Panc1 (cell line): ENCODE measurements at regions not wholly inside any gene's neighbourhood (a gene's known extent, or its start where the extent isn't known, plus 50 kb on each side); places are given as distances from the start of the nearest gene placed in this dataset.

ENCODE experiments used
- ATAC-seq: fragments of 200-7000 bp; cut with Tn5 transposase; 2 replicates; pipeline ENCODE4 v1.9.1; 2020; ENCODE audit warnings: mild to moderate bottlenecking, moderate library complexity
- BruUV-seq: library from RNA; stranded (reverse); fragments of 400-500 nt; replicated peaks from 2 replicates; lab custom pipeline; 2021; lab: Mats Ljungman, UMichigan
- CTCF ChIA-PET: fragments of 300-600 bp; sonication (Branson Sonifier 250); formaldehyde crosslinking; loops from one replicate; lab custom pipeline; 2022; ENCODE audit warnings: antibody characterized with exemption; lab: Charles Lee
- POLR2A ChIA-PET: fragments of 300-600 bp; sonication (Branson Sonifier 250); formaldehyde crosslinking; loops from one replicate; lab custom pipeline; 2022; ENCODE audit warnings: antibody characterized with exemption; lab: Charles Lee
- DNase-seq: peaks from one replicate; pipeline ENCODE4 v3.0.0-alpha.2; 2010; ENCODE audit warnings: low read depth, low spot score
- H3K27ac ChIP-seq: 2 replicates; pipeline ENCODE4 v1.5.1; 2011; ENCODE audit warnings: mild to moderate bottlenecking, low read length, inconsistent platforms
- H3K27me3 ChIP-seq: fragments of 200-500 bp; sonication (Bioruptor generic); 2 replicates; pipeline ENCODE4 v1.6.0; 2014; ENCODE audit warnings: low read length, inconsistent platforms; ENCODE audit not compliant: control insufficient read depth, insufficient read depth
- H3K36me3 ChIP-seq: fragments of 200-500 bp; sonication (Bioruptor generic); 2 replicates; pipeline ENCODE4 v1.5.1; 2014; ENCODE audit warnings: inconsistent platforms, mild to moderate bottlenecking, low read length, moderate library complexity; ENCODE audit not compliant: control insufficient read depth, insufficient read depth
- H3K4me1 ChIP-seq: 2 replicates; pipeline ENCODE4 v1.5.1; 2011; ENCODE audit warnings: inconsistent platforms, mild to moderate bottlenecking, low read length, moderate library complexity; ENCODE audit not compliant: control insufficient read depth, insufficient read depth
- H3K4me3 ChIP-seq, 2 experiments: 2 replicates each; pipeline ENCODE4 v1.5.1; 2011 to 2012; ENCODE audit warnings: low read depth in 2 of 2, low read length in 2 of 2, mild to moderate bottlenecking in 2 of 2, inconsistent platforms in 1 of 2, moderate library complexity in 1 of 2
- H3K9me3 ChIP-seq: fragments of 200-500 bp; sonication (Bioruptor generic); 2 replicates; pipeline ENCODE4 v1.5.1; 2014; ENCODE audit warnings: low read depth, mild to moderate bottlenecking, inconsistent platforms, low read length, moderate library complexity; ENCODE audit not compliant: control insufficient read depth, insufficient read depth
- POLR2AphosphoS5 ChIP-seq: IDR thresholded peaks from 2 replicates; pipeline ENCODE4 v1.6.1; 2012; ENCODE audit warnings: mild to moderate bottlenecking, low read depth, low read length, moderate library complexity
- SIN3A ChIP-seq: IDR thresholded peaks from 2 replicates; pipeline ENCODE4 v1.6.1; 2012; ENCODE audit warnings: low read depth, mild to moderate bottlenecking, low read length, moderate library complexity, borderline replicate concordance; ENCODE audit not compliant: insufficient read depth
- TCF7L2 ChIP-seq: IDR thresholded peaks from 2 replicates; pipeline ENCODE4 v1.6.1; 2011; ENCODE audit warnings: mild to moderate bottlenecking, low read depth, low read length, inconsistent platforms
- in situ Hi-C: cut with HindIII; loops from 2 replicates; pipeline ENCODE4 v1.10.0; 2016; ENCODE audit warnings: low sequenced_read_pairs, low pct_unique_long_range_greater_than_20kb
- intact Hi-C: fragments of 100-400 bp; cut with micrococcal nuclease; formaldehyde crosslinking; loops from one replicate; pipeline ENCODE4 v1.10.0; 2022; ENCODE audit not compliant: unreplicated experiment
- TF ChIP-seq, protein P1 (sequence below), 2 experiments: IDR thresholded peaks; 2 replicates each; pipeline ENCODE4 v1.6.1; 2011 to 2012; ENCODE audit warnings: low read depth in 2 of 2, control low read depth in 1 of 2, low read length in 1 of 2, mild to moderate bottlenecking in 1 of 2, moderate library complexity in 1 of 2; ENCODE audit not compliant: insufficient read depth in 1 of 2
- TF ChIP-seq, protein P2 (sequence below): fragments of 450-650 bp; IDR thresholded peaks from 2 replicates; pipeline ENCODE4 v1.5.1; 2017; ENCODE audit warnings: mild to moderate bottlenecking

DNA sequence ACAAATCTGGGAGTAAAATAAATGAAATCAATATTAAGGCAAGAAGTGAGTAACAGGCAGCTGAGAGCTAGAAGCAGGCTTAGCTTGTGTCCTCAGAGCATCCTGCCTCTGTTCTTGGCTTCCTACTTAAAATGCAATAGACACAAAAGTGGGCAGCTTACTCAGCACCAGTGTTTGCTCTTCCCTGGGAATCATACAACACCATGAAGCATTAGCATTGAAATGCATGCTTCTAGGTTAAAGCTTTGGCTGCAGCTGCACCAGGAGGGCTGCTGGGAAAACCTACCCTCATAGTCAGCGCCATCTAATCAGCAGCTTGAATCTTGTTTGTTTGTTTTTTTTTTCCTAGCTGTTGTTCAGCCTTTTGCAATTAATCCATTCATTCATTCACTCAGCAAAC lies 104.2 kb upstream of the VWC2 start:
- no TSS peak for BruUV-seq
- in situ Hi-C loops (no loop called here), intact Hi-C loops (no loop called here)
- no peaks in the 10 kb centered on the region for H3K36me3 ChIP-seq
- DNase-seq (no peak), ATAC-seq (no peak)
- H3K4me3 ChIP-seq: no peak overlapping the region
- POLR2A ChIA-PET: no interaction called here
- peaks cover 7% of the 10 kb centered on the region; the same call in 1 of the 2 replicates for H3K9me3 ChIP-seq
- no peaks in the 10 kb centered on the region for H3K4me1 ChIP-seq
- H3K27me3 ChIP-seq: no peaks in the 10 kb centered on the region
- CTCF ChIA-PET: no interaction called here
- TF ChIP-seq, protein P1, sequence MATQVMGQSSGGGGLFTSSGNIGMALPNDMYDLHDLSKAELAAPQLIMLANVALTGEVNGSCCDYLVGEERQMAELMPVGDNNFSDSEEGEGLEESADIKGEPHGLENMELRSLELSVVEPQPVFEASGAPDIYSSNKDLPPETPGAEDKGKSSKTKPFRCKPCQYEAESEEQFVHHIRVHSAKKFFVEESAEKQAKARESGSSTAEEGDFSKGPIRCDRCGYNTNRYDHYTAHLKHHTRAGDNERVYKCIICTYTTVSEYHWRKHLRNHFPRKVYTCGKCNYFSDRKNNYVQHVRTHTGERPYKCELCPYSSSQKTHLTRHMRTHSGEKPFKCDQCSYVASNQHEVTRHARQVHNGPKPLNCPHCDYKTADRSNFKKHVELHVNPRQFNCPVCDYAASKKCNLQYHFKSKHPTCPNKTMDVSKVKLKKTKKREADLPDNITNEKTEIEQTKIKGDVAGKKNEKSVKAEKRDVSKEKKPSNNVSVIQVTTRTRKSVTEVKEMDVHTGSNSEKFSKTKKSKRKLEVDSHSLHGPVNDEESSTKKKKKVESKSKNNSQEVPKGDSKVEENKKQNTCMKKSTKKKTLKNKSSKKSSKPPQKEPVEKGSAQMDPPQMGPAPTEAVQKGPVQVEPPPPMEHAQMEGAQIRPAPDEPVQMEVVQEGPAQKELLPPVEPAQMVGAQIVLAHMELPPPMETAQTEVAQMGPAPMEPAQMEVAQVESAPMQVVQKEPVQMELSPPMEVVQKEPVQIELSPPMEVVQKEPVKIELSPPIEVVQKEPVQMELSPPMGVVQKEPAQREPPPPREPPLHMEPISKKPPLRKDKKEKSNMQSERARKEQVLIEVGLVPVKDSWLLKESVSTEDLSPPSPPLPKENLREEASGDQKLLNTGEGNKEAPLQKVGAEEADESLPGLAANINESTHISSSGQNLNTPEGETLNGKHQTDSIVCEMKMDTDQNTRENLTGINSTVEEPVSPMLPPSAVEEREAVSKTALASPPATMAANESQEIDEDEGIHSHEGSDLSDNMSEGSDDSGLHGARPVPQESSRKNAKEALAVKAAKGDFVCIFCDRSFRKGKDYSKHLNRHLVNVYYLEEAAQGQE (IDR thresholded peaks at IDR 0.05; ENCODE audit: insufficient read depth in 1 of 2, low read depth in 2 of 2, low read length in 1 of 2): no peak
- no peak for TF ChIP-seq TCF7L2
- TF ChIP-seq POLR2AphosphoS5: no peak
- no peak for TF ChIP-seq SIN3A
- TF ChIP-seq, protein P2, sequence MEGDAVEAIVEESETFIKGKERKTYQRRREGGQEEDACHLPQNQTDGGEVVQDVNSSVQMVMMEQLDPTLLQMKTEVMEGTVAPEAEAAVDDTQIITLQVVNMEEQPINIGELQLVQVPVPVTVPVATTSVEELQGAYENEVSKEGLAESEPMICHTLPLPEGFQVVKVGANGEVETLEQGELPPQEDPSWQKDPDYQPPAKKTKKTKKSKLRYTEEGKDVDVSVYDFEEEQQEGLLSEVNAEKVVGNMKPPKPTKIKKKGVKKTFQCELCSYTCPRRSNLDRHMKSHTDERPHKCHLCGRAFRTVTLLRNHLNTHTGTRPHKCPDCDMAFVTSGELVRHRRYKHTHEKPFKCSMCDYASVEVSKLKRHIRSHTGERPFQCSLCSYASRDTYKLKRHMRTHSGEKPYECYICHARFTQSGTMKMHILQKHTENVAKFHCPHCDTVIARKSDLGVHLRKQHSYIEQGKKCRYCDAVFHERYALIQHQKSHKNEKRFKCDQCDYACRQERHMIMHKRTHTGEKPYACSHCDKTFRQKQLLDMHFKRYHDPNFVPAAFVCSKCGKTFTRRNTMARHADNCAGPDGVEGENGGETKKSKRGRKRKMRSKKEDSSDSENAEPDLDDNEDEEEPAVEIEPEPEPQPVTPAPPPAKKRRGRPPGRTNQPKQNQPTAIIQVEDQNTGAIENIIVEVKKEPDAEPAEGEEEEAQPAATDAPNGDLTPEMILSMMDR: no peak
- no peak overlapping the region for H3K27ac ChIP-seq

DNA sequence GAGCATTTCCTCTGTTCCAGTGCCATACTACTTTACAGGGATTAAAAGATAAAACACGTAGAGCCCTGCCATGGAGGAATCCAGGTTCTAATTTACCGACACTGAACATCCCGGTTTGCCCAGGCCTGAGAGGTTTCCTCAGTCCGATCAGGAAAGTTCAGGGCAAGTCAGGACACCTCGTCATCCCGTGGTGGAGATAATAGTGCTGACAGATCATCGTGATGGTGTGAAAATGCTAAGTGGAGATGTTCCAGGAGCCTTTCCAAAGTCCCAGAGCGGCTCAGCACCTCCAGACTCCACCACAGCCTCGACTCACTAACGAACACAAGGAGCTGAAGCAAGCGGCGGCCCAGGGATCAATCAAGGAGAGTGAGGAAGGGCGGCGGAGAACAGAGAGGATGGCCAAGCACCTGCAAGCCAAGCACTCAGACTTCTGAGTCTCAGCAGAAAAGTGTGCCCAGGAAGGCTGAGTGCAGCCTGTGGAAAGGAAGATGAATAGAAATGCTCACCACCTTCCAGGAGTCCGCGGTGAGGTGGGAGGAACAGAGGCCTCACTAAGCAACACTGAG lies 103.7 kb upstream of the VWC2 start:
- CTCF ChIA-PET: no interaction called here

More for the DNA sequence above, 103.7 kb upstream of the VWC2 start:
- H3K4me3 ChIP-seq: no peak overlapping the region
- DNase-seq: no peak
- BruUV-seq: no TSS peak
- H3K27me3 ChIP-seq: no peaks in the 10 kb centered on the region
- ATAC-seq: no peak
- in situ Hi-C loops (no loop called here), intact Hi-C loops (no loop called here)
- TF ChIP-seq TCF7L2 (no peak), POLR2AphosphoS5 (no peak)
- TF ChIP-seq, protein P2: no peak
- TF ChIP-seq, protein P1 (IDR thresholded peaks at IDR 0.05; ENCODE audit: insufficient read depth in 1 of 2, low read depth in 2 of 2, low read length in 1 of 2): no peak
- H3K9me3 ChIP-seq: peaks cover 7% of the 10 kb centered on the region; the same call in 1 of the 2 replicates
- POLR2A ChIA-PET: no interaction called here
- H3K4me1 ChIP-seq: no peaks in the 10 kb centered on the region
- no peaks in the 10 kb centered on the region for H3K36me3 ChIP-seq
- H3K27ac ChIP-seq: no peak overlapping the region
